GM12878 (cell line): ENCODE measurements at regions not wholly inside any gene's neighbourhood (a gene's known extent, or its start where the extent isn't known, plus 50 kb on each side); places are given as distances from the start of the nearest gene placed in this dataset.

Experiments
- BHLHE40 ChIP-seq, 2 experiments: fragments of 450-650 bp in 1 of 2; IDR thresholded peaks; 2 replicates each; pipeline ENCODE4 v1.6.1; 2011 to 2017; ENCODE audit warnings: low read depth in 2 of 2, borderline replicate concordance in 1 of 2, improper control_type of control experiment in 1 of 2, low read length in 1 of 2, mild to moderate bottlenecking in 1 of 2
- CBX5 ChIP-seq: sonication (generic); IDR thresholded peaks from 2 replicates; pipeline ENCODE4 v1.6.1; 2016; ENCODE audit warnings: low read depth, moderate library complexity, mild to moderate bottlenecking, inconsistent platforms
- HSF1 ChIP-seq: fragments of 150-350 bp; IDR thresholded peaks from 2 replicates; pipeline ENCODE4 v1.6.1; 2014; ENCODE audit warnings: mild to moderate bottlenecking, low read depth, low read length
- KDM1A ChIP-seq: fragments of 200-600 bp; sonication (generic); IDR thresholded peaks from 2 replicates; pipeline ENCODE4 v1.6.1; 2016; ENCODE audit warnings: borderline replicate concordance
- LARP7 ChIP-seq: fragments of 450-650 bp; IDR thresholded peaks from 2 replicates; pipeline ENCODE4 v1.6.1; 2017; ENCODE audit warnings: mild to moderate bottlenecking
- NR2F1 ChIP-seq: fragments of 450-650 bp; conservative IDR thresholded peaks from 2 replicates; pipeline ENCODE4 v1.6.1; 2017; ENCODE audit warnings: mild to moderate bottlenecking
- PAX5 ChIP-seq: IDR thresholded peaks from 2 replicates; pipeline ENCODE4 v1.6.1; 2011; ENCODE audit warnings: low read depth, low read length, borderline replicate concordance
- POU2F2 ChIP-seq: IDR thresholded peaks from 3 replicates; pipeline ENCODE4 v1.6.1; 2011; ENCODE audit warnings: low read depth, mild to moderate bottlenecking, low read length, borderline replicate concordance
- RAD21 ChIP-seq: IDR thresholded peaks from 2 replicates; pipeline ENCODE4 v1.6.1; 2011; ENCODE audit warnings: mild to moderate bottlenecking, low read depth, low read length, moderate library complexity; ENCODE audit not compliant: insufficient read depth
- SMC3 ChIP-seq: IDR thresholded peaks from 2 replicates; pipeline ENCODE4 v1.6.1; 2011; ENCODE audit warnings: low read length, improper control_type of control experiment, borderline replicate concordance
- ZZZ3 ChIP-seq: IDR thresholded peaks from 2 replicates; pipeline ENCODE4 v1.6.1; 2011; ENCODE audit warnings: low read depth; ENCODE audit not compliant: control insufficient read depth, insufficient read length
- TF ChIP-seq, protein P1 (sequence below): IDR thresholded peaks from 2 replicates; pipeline ENCODE4 v1.6.1; 2011; ENCODE audit warnings: borderline replicate concordance, low read depth, mild to moderate bottlenecking, moderate library complexity, mixed read lengths, low read length; ENCODE audit not compliant: insufficient read depth; ENCODE audit errors: extremely low read length

DNA sequence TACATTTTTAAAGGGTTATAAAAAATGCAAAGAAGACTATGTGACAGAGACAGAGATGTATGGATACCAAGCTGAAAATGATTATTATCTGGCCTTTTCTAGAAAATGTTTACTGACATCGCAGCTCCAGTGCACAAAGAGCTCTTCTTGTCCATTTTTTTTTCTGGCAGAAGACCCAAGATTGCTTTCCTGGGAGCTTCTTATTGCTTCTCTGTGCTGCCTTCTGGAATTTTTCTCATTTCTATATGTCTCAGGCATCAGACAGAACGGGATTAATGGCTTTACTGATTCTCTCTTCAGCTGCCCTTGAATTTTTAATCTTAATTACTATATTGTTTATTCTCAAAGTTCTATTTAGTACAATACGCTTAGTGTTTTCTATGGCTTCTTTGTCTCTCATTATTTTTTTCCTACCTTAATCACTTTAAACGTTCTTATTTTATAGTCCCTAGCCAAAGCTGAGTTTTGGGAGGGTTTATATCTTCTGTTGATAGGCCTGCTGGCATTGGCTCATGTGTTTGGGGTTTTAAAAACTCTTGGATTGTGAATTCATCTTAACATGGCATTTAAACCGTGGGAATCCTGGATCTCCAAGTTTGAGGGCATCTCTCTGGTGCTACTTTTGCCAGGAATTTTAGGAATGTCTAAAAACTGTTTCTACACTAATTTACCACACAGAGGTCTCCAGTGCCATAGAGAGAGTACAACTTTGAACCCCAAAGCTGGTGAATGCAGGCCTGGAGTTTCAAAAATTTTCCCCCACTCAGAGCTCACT, 138.9 kb upstream of the LNX1 start (continued):
- TF ChIP-seq RAD21, result no peak
- TF ChIP-seq ZZZ3, result no peak
- TF ChIP-seq HSF1, result no peak
- TF ChIP-seq, protein P1, sequence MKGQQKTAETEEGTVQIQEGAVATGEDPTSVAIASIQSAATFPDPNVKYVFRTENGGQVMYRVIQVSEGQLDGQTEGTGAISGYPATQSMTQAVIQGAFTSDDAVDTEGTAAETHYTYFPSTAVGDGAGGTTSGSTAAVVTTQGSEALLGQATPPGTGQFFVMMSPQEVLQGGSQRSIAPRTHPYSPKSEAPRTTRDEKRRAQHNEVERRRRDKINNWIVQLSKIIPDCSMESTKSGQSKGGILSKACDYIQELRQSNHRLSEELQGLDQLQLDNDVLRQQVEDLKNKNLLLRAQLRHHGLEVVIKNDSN, result no peak
- no peak for TF ChIP-seq SMC3
- no peak for TF ChIP-seq KDM1A
- no peak for TF ChIP-seq LARP7
- no peak for TF ChIP-seq CBX5
- no peak for TF ChIP-seq NR2F1
- no peak for TF ChIP-seq PAX5
- no peak for TF ChIP-seq POU2F2
- TF ChIP-seq BHLHE40 (IDR thresholded peaks at IDR 0.05; ENCODE audit: borderline replicate concordance in 1 of 2, low read depth in 2 of 2, low read length in 1 of 2), result no peak
